GM21367 (cell line): ENCODE measurements at regions not wholly inside any gene's neighbourhood (a gene's known extent, or its start where the extent isn't known, plus 50 kb on each side); places are given as distances from the start of the nearest gene placed in this dataset.
"Not testable (repeated sequence)": the region's sequence is repeated elsewhere in the genome, so short reads cannot be mapped to it uniquely, and the experiment has no call there.

Experiments
- ATAC-seq: cut with Tn5 transposase; IDR thresholded peaks from one replicate; pipeline ENCODE4 v1.9.1; 2021; ENCODE audit not compliant: unreplicated experiment

DNA sequence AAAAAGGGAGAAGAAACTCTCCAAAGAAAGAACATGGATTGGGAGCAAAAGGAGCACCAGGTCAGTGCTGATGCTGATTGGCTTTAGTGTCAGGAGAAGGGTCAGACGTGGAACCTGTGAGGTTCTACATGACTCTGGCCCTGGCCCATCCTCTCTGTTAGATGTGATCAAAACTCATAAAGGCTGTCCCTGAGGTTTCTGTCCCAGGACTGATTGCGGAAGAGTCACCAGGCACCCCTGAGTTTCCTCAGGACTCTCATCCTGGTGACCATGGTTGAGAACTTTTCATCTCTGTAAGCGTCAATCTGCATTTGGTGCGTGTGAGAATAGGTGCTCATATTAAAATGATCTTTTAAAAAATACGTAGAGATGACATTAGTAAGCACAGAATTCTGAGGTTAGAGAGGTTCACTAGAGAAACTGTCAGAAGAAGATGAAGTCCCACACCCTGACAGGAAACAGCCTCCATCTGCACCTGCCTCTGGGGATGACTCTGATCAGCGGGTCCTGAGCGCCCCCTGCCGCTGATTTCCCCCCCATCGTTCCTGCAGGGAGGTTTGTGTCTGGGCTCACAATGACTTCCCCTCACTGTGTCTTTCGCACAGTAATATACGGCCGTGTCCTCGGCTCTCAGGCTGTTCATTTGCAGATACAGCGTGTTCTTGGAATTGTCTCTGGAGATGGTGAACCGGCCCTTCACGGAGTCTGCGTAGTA is 741.8 kb downstream of the TMEM121 start:
- no peak for ATAC-seq

DNA sequence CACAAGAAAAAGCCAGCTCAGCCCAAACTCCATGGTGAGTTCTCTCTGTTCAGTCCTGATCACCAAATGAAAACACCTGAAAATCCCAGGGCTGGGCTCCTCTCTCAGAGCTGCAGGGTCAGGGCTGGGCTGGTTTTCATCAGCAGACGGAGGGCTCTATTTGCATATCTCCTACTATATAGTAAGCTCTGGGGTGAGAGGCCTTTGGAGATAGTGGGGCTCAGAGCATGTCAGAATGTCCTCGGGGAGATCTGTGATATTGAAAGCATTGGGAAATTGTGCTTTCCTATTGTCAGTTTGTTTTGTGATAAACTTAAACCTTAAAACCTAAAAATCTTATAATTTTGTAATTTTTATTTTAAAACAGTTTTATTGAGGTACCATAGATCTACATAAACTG is 742.6 kb downstream of the TMEM121 start:
- ATAC-seq = no peak

DNA sequence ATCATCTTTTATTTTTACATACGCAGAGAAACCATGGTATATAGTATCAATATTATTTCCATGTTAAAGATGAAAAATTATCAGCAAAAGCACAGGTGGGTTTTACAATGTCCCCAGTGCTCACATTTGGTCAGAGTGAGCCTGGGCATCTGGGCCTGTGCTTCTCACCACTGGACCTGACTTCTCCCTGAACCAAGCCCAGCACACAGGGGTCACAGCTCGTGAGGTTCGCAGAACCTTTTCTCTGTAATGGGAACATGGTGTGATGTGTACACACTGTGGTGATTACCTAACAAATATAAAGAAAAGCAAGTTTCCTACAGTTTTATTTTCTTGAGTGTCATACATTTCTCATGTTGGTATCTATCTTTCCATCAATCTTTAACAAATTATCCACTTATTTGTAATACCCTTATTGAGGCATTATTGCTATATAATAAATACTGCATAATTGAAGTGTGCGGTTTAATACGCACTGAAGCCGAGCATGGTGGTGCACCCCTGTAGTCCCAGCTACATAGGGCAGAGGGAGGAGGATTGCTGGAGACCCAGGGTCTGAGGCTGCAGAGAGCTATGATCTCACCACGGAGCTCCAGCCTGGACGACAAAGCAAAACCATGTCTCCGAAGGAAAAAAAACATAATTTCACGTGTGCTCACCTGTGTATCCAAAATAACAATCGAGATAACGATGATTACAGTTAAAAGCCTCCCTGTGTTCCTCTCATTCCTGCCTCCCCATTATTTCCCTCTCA is 743.2 kb downstream of the TMEM121 start:
- no peak for ATAC-seq

DNA sequence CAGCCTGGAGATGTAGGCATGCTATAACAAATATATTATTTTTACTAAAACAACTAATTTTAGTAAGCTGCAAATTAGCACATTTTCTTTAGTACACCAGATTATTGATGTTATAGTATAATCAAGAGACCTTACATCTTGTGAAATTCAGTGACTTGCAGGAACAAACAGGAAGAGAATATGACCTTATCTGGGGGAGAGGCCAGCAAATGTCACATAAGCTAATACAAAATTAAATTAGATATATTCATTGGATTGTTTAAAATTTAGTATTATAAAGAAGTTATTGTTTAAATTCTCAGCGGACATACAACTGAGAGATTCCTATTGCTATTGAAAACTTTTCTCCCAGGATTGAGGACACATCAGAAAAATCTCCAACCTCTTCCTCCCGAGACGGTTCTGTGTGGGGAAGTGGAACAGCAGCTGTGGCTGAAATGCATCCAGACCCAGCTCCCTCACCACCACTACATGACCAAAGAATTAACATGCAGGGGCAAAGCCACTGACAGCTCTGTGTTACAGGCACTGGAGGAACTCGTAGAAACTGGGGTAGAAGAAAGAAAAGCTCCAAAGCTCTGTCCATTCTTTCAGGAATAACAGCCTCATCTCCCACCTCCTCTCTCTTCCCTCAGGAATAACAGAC is 744.2 kb downstream of the TMEM121 start:
- not testable (repeated sequence) for ATAC-seq

DNA sequence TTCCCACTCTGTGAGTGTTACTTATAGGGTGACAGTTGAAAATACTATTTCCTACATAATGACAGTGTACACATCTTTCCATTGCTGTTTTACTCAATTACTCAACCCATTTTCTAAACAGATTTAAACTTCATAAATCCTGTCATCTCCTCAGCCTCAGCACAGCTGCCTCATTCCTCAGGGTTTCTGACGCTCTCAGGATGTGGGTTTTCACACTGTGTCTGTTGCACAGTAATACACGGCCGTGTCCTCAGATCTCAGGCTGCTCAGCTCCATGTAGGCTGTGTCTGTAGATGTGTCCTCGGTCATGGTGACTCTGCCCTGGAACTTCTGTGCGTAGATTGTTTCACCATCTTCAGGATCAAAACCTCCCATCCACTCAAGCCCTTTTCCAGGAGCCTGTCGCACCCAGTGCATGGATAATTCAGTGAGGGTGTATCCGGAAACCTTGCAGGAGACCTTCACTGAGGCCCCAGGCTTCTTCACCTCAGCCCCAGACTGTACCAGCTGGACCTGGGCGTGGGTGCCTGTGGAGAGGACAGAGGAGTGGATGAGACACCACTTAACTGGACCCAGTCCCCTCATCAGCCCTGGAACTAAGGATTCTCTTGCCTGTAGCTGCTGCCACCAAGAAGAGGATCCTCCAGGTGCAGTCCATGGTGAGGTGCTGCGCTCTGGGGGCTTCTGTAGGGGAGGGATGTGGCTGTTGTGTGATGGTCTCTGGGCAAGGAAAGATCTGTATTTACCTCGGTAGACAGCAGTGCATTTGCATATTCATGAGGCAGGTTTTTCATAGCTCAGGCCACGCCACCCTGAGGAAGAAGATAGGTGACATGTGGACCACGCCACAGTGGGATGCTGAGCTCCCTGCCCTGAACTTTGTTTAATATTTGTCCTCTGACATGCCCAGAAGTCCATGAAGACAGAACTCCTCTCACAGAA is 750.2 kb downstream of the TMEM121 start:
- no peak for ATAC-seq

DNA sequence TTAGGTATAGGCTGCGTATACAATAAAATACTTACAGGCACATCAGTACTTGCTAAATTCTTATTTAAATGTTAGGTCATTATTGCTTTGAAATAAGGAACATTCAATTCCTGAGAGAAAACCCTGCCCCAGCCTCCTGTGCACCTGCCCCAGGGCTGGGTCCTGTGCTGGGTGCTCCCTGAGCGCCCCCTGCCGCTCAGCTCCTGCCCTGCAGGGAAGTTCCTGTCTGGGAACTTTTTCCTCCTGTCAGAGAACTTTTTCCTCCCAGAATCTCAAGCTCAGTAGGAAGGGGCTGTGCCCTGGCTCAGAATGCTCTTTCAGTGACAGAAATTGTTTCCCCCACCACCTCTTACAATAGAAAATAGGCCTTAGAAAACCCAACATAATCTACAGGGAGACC is 751.1 kb downstream of the TMEM121 start:
- ATAC-seq = no peak

DNA sequence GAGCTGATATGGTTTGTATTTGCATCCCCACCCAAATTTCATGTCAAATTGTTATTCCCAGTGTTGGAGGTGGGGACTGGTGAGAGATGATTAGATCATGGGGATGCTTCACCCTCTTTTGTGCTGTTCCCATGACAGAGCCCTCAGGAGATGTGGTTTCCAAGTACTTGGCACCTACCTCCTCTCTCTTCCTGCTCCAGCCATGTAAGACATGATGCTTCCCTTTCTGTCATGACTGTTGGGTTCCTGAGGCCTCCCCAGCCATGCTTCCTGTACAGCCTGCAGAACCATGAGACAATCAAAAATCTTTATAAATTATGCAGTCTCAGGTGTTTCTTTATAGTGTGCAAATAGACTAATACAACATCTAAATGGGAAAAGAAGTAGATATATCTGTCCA is 754.5 kb downstream of the TMEM121 start:
- no peak for ATAC-seq

DNA sequence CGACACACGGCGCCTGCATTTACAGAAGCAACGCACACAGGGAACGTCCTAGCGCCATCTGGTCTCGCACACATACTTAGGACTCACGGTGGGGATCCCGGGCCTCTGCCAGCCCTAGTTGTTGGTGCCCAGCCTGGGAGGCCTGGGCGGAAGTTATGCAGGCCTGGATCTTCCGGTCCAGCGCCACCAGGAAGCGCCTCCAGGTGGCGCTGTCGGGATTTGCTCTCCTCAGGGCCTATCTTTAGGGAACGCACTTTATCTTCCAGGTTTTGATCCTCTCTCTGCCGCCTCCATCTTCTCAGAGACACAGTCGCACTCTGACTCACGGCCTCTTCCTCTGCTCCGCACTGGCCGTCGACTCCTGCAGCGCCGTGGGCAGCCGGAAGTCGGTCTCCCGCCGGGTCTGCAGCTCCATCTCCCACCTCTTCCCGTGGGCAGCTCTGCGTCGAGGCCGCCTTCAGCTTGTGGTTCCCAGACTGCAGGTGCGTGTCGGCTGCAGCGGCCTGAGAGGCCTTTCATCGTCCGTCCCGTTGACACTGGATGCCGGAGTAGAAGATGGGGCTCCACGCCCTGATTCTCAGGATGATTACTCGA is 760.4 kb downstream of the TMEM121 start:
- no peak for ATAC-seq

DNA sequence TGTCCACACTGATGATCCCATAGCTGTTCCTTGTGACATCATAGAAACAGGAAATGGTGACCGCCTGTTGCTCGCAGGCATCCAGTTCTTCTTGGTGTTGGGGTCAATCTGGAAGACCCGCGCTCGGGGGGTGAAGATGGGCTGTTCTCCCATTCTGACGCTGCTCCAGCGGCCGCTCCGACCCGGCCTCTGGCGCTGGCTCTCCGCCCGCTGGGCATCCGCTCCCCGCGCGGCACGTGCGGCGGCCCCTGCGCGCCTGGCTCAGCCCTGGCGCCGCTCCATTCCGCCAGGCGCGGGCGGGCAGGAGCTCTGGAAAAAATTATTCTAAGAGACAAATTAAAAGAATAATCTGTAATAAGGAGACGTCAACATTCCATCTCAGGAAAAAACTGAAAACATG is 761.1 kb downstream of the TMEM121 start:
- no peak for ATAC-seq

DNA sequence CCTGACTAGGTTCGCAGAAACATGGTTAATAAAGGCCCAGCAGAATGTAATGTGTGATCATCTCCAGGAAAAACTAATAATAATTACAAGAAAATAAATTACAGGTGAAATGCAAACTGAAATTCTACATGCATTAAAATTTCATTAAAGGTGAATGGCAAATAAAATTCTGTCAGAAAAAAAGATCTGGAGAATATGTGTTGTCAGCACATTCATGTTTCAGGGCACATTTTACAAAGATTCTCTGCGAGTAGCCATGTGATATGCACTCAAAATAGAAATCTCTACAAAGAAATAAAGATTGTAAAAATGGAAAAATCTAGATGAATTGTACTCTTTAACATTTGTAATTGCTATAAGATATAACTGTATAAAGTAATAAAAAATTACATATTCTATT is 765.2 kb downstream of the TMEM121 start:
- ATAC-seq = no peak

DNA sequence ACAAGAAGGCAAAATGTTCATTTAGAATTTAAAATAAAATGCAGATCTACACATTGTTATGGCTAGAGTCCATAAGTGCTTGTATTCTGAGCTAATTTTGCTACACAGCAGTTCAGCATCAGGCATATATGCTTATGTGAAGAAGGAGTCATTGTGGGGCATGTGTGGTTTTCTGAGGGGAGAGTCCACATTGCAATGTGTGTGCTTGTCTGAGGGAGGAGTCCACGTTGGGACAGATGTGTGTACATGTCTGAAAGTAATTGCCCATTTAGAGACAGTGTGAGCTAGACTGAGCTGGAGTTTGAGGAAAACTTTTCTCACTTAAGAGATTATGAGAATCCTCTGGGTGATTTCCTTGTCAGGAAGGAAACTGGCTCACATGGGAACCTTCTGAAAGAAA is 767.9 kb downstream of the TMEM121 start:
- ATAC-seq = no peak

DNA sequence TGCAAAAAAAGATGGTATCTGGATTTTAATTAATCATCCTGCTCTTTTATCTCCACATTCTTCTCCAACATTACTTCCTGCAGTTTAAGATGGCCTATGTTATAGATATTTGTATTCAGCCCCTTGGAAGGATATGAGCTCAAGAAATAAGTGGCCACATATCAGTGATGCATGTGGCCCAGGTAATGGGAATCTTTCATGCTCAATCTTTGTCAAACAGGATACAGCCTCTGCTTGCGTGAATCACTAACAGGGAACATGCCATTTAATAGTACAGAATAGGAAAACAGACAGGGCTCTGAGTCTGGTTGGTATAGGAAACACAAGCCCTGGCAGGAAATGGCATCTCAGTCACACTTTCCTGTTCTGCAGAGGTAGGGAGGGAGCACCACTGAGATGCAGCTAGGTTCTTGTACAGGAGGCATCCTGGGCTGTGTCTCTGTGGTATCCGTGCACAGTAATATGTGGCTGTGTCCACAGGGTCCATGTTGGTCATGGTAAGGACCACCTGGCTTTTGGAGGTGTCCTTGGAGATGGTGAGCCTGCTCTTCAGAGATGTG is 774.6 kb downstream of the TMEM121 start:
- not testable (repeated sequence) for ATAC-seq

DNA sequence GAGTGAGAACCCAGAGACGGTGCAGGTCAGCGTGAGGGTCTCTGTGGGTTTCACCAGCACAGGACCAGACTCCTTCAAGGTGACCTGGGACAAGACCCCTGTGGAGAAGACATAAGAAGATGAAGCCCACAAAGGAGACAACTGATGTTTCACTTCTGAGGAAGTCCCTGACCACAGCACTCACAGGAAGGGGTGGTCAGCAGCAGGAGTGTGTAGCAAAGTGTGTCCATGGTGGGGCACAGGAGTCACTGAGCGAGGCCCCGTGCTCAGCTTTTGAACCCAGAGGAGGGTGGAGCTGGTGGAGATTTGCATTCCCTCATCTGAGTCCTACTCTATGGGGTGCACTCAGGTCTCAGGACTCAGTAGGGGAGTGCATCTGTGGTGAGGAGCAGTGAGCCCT is 775.2 kb downstream of the TMEM121 start:
- not testable (repeated sequence) for ATAC-seq

DNA sequence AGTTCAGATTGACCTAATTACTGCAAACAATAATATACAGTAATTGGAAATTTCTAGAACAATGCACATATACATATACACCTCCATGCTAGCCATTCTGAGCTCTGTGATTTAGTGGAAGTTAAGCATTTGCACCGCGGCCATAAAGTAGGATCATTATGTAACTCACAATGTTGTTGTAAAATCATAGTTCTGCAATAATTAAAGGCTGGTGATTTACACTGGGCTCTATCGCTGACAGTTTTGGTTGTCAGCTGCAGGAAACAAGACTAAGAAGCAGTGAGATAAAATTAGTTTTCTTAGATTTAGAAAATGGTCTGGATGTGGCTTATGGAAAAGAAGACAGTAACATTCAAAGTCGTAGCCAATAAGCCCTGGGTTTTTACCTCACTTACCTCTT is 776.3 kb downstream of the TMEM121 start:
- no peak for ATAC-seq

DNA sequence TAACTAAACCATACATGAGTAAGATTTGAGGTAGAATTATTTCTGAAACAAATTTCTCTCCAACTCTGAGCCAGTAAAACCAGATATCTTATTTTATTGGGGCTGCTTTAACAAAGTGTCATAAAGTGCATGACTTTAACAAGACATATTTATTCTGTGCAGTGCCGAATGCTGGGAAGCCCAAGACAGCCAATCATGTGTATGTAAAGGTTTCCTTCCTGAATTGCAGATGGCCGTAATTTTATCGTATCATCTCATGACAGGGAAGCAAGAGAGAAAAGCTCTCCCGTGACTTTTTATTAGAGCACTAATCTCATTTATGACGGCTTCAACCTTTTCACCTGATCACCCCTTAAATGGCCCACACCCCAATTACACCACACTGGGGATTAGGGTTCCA is 777.9 kb downstream of the TMEM121 start:
- ATAC-seq = no peak

DNA sequence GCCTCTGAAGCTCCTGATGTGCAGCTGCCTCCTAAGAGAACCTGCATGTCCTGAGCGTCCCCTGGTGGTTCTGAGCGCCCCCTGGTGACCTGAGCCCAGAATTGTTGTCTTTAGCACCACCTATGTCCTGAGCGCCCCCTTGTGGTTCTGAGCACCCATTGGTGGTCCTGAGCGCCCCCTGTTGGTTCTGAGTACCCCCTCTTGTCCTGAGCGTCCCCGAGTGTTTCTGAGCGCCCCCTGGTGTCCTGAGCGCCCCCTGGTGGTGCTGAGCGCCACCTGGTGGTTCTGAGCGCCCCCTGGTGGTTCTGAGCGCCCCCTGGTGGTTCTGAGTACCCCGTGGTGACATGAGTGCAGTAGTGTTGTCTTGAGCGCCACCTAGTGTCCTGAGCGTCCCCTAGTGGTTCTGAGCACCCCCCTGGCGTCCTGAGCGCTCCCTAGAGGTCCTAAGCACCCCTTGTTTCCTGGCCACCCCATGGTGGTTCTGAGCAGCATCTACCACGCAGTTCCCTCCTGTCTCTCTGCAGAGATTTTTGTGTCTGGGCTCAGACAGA is 782.5 kb downstream of the TMEM121 start:
- peak; percentile 92 for ATAC-seq

DNA sequence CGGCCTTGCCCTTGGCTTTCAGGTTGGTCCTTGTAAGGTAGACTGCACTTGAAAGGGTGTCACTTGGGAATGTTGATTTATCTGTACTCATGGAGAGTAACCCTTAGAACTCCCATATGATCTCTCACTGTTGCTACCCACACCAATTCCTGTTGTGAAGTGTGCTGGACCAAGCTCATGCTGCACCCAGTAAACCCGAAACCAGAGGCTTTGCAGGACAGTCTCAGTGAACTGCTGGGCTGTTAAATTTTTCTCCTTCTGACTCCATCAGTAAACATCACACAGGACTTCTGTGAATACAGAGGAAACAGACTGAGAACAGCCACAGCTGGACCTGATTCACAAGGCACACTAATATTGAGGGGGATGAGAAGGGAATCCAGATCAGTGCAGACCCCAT is 783.0 kb downstream of the TMEM121 start:
- ATAC-seq = no peak

DNA sequence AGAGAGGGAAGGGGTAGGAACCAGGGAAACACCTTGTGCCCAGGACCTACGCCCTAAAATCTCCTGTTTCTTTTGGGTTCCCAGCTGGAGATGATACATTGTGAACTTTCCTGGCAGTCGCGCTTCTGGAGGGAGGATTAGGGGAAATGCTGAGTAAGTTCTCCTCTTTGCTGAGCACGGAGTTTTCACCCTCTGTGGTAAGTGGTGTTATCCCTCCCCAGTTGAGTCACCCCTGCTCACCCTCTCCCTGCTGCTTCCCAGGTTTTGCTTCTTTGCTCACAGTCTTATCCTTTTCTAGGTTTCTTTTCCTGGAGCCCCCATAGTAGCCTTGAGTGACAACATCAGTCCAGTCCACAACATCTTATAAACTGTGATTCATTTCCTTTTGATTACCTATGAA is 789.1 kb downstream of the TMEM121 start:
- ATAC-seq = no peak

DNA sequence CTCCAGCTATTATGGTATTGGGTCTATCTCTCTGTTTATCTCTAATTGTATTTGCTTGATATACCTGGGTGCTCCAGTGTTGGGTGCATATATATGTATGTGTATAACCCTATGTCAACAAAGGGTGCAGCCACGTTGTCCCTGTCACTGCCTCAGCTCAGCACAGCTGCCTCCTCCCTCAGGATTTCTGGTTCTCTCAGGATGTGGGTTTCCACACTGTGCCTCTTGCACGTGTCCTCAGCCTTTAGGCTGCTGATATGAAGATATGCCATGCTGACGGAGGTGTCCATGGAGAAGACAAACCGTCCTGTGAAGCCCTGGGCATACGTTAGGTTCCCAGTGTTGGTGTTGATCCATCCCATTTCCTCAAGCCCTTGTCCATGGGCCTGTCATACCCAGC is 791.2 kb downstream of the TMEM121 start:
- no peak for ATAC-seq

DNA sequence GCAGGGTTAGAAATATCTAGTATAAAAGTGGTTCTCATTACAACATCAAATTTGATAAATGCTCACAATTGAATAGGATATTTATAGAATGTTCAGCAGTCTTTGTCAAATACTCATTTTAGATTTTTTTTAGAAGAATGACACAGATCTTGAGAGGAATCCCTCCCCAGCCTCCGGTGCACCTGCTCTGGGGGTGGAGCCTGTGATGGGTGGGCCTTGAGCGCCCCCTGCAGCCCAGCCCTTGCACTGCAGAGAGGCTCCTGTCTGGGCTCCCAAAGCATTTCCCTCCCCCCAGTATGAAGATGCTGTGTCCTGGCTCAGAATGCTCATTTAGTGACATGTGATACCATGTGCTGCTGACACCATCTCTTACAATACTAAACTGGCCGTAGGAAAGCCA is 792.3 kb downstream of the TMEM121 start:
- ATAC-seq = no peak
